ENCODE measurements at regions not wholly inside any gene's neighbourhood (a gene's known extent, or its start where the extent isn't known, plus 50 kb on each side); places are given as distances from the start of the nearest gene placed in this dataset.

GRCh38 chr15:70202756-70203155, 105.0 kb upstream of the TLE3 start:
- Histone ChIP-seq H3K4me2 (ENCODE audit: low read depth, low read length) (no peak overlapping the region), H4K20me1 (ENCODE audit: insufficient read depth, low read length) (no peaks in the 10 kb centered on the region), H2BK15ac (ENCODE audit: low read depth, low read length) (no peak overlapping the region), H3K27me3 (ENCODE audit: control insufficient read depth, insufficient read depth, low read length) (peaks cover 44% of the 10 kb centered on the region), H4K91ac (ENCODE audit: insufficient read depth, low read depth, low read length) (no peak overlapping the region), H2AFZ (replicated peaks; ENCODE audit: low read length, poor library complexity) (no peak overlapping the region), H3K9ac (ENCODE audit: low read depth, low read length) (no peak overlapping the region), H2BK120ac (ENCODE audit: low read depth, low read length) (no peak overlapping the region), H3K27ac (ENCODE audit: insufficient read depth, low read length) (no peak overlapping the region), H4K8ac (ENCODE audit: low read depth in 2 of 2, low read length in 2 of 2) (no peak overlapping the region), H3K14ac (replicated peaks; ENCODE audit: low read depth, low read length) (no peak overlapping the region), H2AK9ac (replicated peaks; ENCODE audit: low read depth, low read length, poor library complexity) (no peak overlapping the region), H3K79me1 (ENCODE audit: low read depth in 1 of 2, low read length in 2 of 2) (no peaks in the 10 kb centered on the region), H3K36me3 (ENCODE audit: control insufficient read depth, insufficient read depth, low read length) (no peaks in the 10 kb centered on the region), H3K4me1 (ENCODE audit: control insufficient read depth, insufficient read depth, low read length) (no peaks in the 10 kb centered on the region), H3K18ac (ENCODE audit: low read depth, low read length) (no peak overlapping the region), H3K4me3 (ENCODE audit: insufficient read depth, low read depth, low read length) (no peak overlapping the region), H2BK5ac (ENCODE audit: low read depth, low read length, poor library complexity, severe bottlenecking) (no peak overlapping the region), H3K4ac (ENCODE audit: low read depth, low read length) (no peak overlapping the region), H2BK20ac (ENCODE audit: low read depth, low read length) (no peak overlapping the region), H3K23ac (ENCODE audit: low read depth, low read length) (no peak overlapping the region), H3K56ac (ENCODE audit: extremely low read depth, insufficient read depth, low read length) (no peak overlapping the region), H4K5ac (ENCODE audit: low read depth, low read length) (no peak overlapping the region), H3K9me3 (ENCODE audit: control insufficient read depth, insufficient read depth, low read length) (no peaks in the 10 kb centered on the region), H2AK5ac (ENCODE audit: low read depth, low read length) (no peak overlapping the region), H3K9me1 (ENCODE audit: insufficient read depth, low read length) (no peaks in the 10 kb centered on the region)
- ChIA-PET CTCF (no interaction called here), POLR2A (ENCODE audit: unreplicated experiment) (no interaction called here)
- TF ChIP-seq ELK1 (IDR thresholded peaks at IDR 0.05; ENCODE audit: borderline replicate concordance, low read depth, low read length) (no peak), FOS (IDR thresholded peaks at IDR 0.05; ENCODE audit: low read depth, low read length) (no peak), CTCF (conservative IDR thresholded peaks at IDR 0.05; ENCODE audit: low read depth, low read length) (no peak), USF2 (IDR thresholded peaks at IDR 0.05; ENCODE audit: low read depth, low read length) (no peak), CEBPB (IDR thresholded peaks at IDR 0.05; ENCODE audit: low read depth, low read length) (no peak), BHLHE40 (IDR thresholded peaks at IDR 0.05; ENCODE audit: low read depth, low read length) (no peak), SMC3 (IDR thresholded peaks at IDR 0.05; ENCODE audit: low read depth, low read length) (no peak), MAZ (IDR thresholded peaks at IDR 0.05; ENCODE audit: borderline replicate concordance, low read depth, low read length) (no peak), MXI1 (IDR thresholded peaks at IDR 0.05; ENCODE audit: borderline replicate concordance, low read depth, low read length) (no peak), POLR2A (IDR thresholded peaks at IDR 0.05; ENCODE audit: low read depth, low read length) (no peak), RAD21 (IDR thresholded peaks at IDR 0.05; ENCODE audit: low read length) (no peak), MAFK (IDR thresholded peaks at IDR 0.05; ENCODE audit: low read depth, low read length) (no peak), RCOR1 (IDR thresholded peaks at IDR 0.05; ENCODE audit: insufficient replicate concordance, low read length) (no peak)
- ATAC-seq (ENCODE audit: low read depth), result no peak
- no peak for DNase-seq
- intact Hi-C loops (cut with micrococcal nuclease), result no loop called here
- no TSS peak for BruUV-seq (replicated peaks)
- in situ Hi-C loops (cut with MboI; ENCODE audit: low sequenced_read_pairs), result no loop called here
- dilution Hi-C loops (cut with HindIII; ENCODE audit: low sequenced_read_pairs, unreplicated experiment), result no loop called here
- 57% methylated on average over 1 of the region's 2 CpGs; no CpG with 5 or more reads in 1 of the 2 experiments for WGBS, 2 experiments (ENCODE audit: extremely low coverage in 2 of 2, insufficient read length in 1 of 2)
